SK-N-SH treated with all-trans-retinoic acid at 6 μM for 48 hours (cell line): ENCODE measurements at regions not wholly inside any gene's neighbourhood (a gene's known extent, or its start where the extent isn't known, plus 50 kb on each side); places are given as distances from the start of the nearest gene placed in this dataset.
"Not testable (repeated sequence)": the region's sequence is repeated elsewhere in the genome, so short reads cannot be mapped to it uniquely, and the experiment has no call there.

Source experiments
- ARNTL ChIP-seq: fragments of 450-650 bp; formaldehyde crosslinking; IDR thresholded peaks from 2 replicates; pipeline ENCODE4 v1.5.0; 2020; ENCODE audit warnings: low read depth, mild to moderate bottlenecking, moderate library complexity, borderline replicate concordance
- ESRRG ChIP-seq: fragments of 250-450 bp; sonication (Bioruptor Pico); IDR thresholded peaks from 2 replicates; pipeline ENCODE4 v1.6.1; 2021; ENCODE audit warnings: mild to moderate bottlenecking
- GLIS3 ChIP-seq: fragments of 250-450 bp; sonication (Bioruptor Pico); IDR thresholded peaks from 2 replicates; pipeline ENCODE4 v1.5.0; 2020; ENCODE audit warnings: mild to moderate bottlenecking, moderate library complexity
- ISL1 ChIP-seq: fragments of 250-450 bp; sonication (Bioruptor Pico); IDR thresholded peaks from 2 replicates; pipeline ENCODE4 v2.1.2; 2022; ENCODE audit warnings: mild to moderate bottlenecking, moderate library complexity
- OSR1 ChIP-seq: fragments of 250-450 bp; sonication (Bioruptor Pico); IDR thresholded peaks from 2 replicates; pipeline ENCODE4 v1.8.0; 2022; ENCODE audit warnings: moderate library complexity, mild to moderate bottlenecking, inconsistent platforms
- RARB ChIP-seq: fragments of 250-450 bp; sonication (Bioruptor Pico); IDR thresholded peaks from 2 replicates; pipeline ENCODE4 v1.8.0; 2021; ENCODE audit warnings: mild to moderate bottlenecking, moderate library complexity
- SNAI2 ChIP-seq: fragments of 250-450 bp; sonication (Bioruptor Pico); IDR thresholded peaks from 2 replicates; pipeline ENCODE4 v1.5.0; 2020; ENCODE audit warnings: mild to moderate bottlenecking, moderate library complexity
- ZFP3 ChIP-seq: fragments of 250-450 bp; sonication (Bioruptor Pico); IDR thresholded peaks from 2 replicates; pipeline ENCODE4 v1.5.0; 2020; ENCODE audit warnings: mild to moderate bottlenecking, moderate library complexity
- ZFP30 ChIP-seq: fragments of 450-650 bp; formaldehyde crosslinking; IDR thresholded peaks from 2 replicates; pipeline ENCODE4 v1.5.0; 2022; ENCODE audit warnings: mild to moderate bottlenecking, moderate library complexity
- TF ChIP-seq, protein P1 (sequence below): fragments of 250-450 bp; sonication (Bioruptor Pico); IDR thresholded peaks from 2 replicates; pipeline ENCODE4 v1.8.0; 2020; ENCODE audit warnings: mild to moderate bottlenecking, moderate library complexity, borderline replicate concordance
- TF ChIP-seq, protein P2 (sequence below): fragments of 250-450 bp; sonication (Bioruptor Pico); IDR thresholded peaks from 2 replicates; pipeline ENCODE4 v1.5.1; 2020; ENCODE audit warnings: low read depth, mild to moderate bottlenecking, moderate library complexity

DNA sequence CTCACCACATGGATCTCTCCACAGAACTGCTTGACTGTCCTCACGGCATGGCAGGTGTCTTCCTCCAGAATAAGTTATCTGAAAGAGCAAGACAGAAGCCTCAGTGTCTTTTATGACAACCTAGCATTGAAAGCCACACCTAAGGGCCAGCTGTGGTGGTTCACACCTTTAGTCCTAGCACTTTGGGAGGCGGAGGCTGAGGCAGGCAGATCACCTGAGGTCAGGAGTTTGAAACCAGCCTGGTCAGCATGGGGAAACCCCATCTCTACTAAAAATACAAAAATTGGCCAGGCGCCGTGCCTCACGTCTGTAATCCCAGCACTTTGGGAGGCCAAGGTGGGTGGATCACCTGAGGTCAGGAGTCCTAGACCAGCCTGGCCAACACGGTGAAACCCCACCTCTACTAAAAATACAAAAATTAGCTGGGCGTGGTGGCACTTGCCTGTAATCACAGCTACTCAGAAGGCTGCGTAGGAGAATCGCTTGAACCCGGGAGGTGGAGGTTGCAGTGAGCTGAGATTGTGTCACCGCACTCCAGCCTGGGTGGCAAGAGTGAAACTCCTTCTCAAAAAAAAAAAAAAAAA is 180.6 kb upstream of the HAAO start:
- not testable (repeated sequence) for TF ChIP-seq GLIS3, ZFP3, ESRRG, SNAI2, OSR1, ZFP30, RARB, ARNTL, ISL1 (CRISPR knock-in tag)
- TF ChIP-seq, protein P1, sequence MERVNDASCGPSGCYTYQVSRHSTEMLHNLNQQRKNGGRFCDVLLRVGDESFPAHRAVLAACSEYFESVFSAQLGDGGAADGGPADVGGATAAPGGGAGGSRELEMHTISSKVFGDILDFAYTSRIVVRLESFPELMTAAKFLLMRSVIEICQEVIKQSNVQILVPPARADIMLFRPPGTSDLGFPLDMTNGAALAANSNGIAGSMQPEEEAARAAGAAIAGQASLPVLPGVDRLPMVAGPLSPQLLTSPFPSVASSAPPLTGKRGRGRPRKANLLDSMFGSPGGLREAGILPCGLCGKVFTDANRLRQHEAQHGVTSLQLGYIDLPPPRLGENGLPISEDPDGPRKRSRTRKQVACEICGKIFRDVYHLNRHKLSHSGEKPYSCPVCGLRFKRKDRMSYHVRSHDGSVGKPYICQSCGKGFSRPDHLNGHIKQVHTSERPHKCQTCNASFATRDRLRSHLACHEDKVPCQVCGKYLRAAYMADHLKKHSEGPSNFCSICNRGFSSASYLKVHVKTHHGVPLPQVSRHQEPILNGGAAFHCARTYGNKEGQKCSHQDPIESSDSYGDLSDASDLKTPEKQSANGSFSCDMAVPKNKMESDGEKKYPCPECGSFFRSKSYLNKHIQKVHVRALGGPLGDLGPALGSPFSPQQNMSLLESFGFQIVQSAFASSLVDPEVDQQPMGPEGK, result not testable (repeated sequence)
- TF ChIP-seq, protein P2, sequence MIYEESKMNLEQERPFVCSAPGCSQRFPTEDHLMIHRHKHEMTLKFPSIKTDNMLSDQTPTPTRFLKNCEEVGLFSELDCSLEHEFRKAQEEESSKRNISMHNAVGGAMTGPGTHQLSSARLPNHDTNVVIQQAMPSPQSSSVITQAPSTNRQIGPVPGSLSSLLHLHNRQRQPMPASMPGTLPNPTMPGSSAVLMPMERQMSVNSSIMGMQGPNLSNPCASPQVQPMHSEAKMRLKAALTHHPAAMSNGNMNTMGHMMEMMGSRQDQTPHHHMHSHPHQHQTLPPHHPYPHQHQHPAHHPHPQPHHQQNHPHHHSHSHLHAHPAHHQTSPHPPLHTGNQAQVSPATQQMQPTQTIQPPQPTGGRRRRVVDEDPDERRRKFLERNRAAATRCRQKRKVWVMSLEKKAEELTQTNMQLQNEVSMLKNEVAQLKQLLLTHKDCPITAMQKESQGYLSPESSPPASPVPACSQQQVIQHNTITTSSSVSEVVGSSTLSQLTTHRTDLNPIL (CRISPR knock-in tag), result not testable (repeated sequence)
